HG03558 (cell line): ENCODE measurements at regions not wholly inside any gene's neighbourhood (a gene's known extent, or its start where the extent isn't known, plus 50 kb on each side); places are given as distances from the start of the nearest gene placed in this dataset.
A peak's percentile ranks its signal among the peaks of the same experiment; 100 is the strongest.

Experiments
- ATAC-seq: cut with Tn5 transposase; IDR thresholded peaks from one replicate; pipeline ENCODE4 v1.9.1; 2021; ENCODE audit warnings: moderate number of reproducible peaks; ENCODE audit not compliant: unreplicated experiment; ENCODE audit errors: extremely low read depth

- no peak for ATAC-seq
These were observed 238.3 kb upstream of the KLF12 start for GRCh38 chr13:74372511-74372910.

DNA sequence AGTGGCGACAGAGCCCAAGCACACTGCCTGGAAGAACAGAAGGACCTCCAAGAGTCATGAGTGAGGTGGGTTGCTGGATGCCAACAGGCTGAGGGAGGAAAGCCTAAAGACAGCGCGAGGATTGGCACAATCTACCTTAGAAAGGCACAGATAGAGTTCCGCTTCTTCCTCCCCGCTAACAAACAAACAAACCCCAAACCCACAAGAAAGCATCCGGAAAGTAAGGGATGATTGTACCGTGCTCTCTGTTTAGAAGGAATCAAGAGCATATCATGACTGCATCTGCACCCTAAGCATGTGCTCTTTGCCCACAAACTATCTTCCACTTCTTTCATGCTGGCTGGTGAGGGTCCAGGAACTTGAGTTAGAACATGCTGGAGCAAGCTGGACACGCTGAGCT is 233.0 kb upstream of the KLF12 start:
- no peak for ATAC-seq

- no peak for ATAC-seq
These were observed 227.1 kb upstream of the KLF12 start for GRCh38 chr13:74361274-74361673.

GRCh38 chr13:74346960-74347359 is 212.8 kb upstream of the KLF12 start:
- ATAC-seq = no peak

- ATAC-seq = no peak
These were observed 204.1 kb upstream of the KLF12 start for GRCh38 chr13:74338341-74338740.

GRCh38 chr13:74336546-74336945 is 202.3 kb upstream of the KLF12 start:
- ATAC-seq = no peak

- ATAC-seq = no peak
These were observed 201.2 kb upstream of the KLF12 start for GRCh38 chr13:74335370-74335769.

- ATAC-seq = no peak
These were observed 195.8 kb upstream of the KLF12 start for GRCh38 chr13:74329962-74330361.

DNA sequence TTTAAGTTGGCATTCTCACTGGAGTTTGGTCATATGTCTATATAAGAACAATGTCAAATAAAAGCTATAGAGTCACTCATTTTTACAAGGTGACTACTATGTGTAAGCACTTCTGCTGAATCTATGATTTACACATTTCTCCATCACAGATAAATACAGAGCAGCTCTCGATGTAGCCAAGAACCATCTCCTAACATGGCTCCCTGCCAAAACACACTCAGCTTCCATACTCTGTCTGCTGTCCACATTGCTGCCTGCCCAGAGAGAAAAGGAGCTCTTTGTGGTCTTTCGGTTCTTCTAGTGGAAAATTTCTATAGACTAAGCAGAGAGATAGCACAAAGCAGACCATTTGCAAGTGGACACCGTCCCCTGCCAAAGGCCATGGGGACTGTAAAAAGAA is 190.9 kb upstream of the KLF12 start:
- no peak for ATAC-seq

GRCh38 chr13:74324338-74324737 is 190.1 kb upstream of the KLF12 start:
- no peak for ATAC-seq

GRCh38 chr13:74322562-74322961 is 188.4 kb upstream of the KLF12 start:
- ATAC-seq = no peak

DNA sequence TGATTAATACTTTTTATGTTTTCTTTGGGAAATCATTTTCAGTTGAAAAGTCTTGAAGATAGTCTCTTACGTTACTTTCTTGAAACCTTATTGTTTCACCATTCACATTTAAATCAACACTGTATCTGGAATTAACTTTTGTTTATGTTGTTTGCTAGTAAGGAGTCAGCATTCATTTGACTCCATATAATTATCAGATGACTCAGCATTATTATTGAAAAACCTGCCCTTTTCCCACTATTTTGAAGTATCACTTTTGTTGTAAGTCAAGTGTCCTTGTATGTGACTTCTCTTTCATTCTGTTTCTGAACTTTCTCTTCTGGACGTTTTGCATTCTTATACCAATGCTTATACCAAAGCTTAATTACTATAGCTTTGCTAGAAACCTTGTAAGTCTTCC is 186.1 kb upstream of the KLF12 start:
- ATAC-seq = no peak

- no peak for ATAC-seq
These were observed 182.3 kb upstream of the KLF12 start for GRCh38 chr13:74316547-74316946.

GRCh38 chr13:74306496-74306895 is 172.3 kb upstream of the KLF12 start:
- no peak for ATAC-seq

- ATAC-seq = no peak
These were observed 171.7 kb upstream of the KLF12 start for GRCh38 chr13:74305876-74306275.

GRCh38 chr13:74301258-74301935 is 167.2 kb upstream of the KLF12 start:
- ATAC-seq = no peak

GRCh38 chr13:74300162-74300561 is 166.0 kb upstream of the KLF12 start:
- no peak for ATAC-seq

DNA sequence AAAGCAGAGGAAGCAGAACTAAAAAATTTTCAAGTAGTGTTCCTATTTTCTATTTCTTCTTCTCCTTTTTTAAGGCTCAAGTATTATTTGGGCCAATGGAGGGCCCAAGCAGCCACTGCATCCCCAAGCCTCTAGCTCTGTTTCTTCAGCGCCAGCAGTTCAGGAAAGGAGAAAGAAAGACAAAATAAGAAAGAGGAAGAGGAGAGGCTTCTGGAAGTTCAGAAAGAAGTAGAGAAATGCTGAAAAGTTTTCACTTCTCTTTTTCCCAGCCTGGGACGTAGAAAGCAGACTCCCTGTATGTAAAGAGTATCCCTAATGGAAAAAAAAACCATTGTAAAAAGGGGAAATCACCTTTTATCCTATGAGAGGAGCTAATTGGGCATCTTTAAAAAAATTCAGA is 165.5 kb upstream of the KLF12 start:
- ATAC-seq = no peak

DNA sequence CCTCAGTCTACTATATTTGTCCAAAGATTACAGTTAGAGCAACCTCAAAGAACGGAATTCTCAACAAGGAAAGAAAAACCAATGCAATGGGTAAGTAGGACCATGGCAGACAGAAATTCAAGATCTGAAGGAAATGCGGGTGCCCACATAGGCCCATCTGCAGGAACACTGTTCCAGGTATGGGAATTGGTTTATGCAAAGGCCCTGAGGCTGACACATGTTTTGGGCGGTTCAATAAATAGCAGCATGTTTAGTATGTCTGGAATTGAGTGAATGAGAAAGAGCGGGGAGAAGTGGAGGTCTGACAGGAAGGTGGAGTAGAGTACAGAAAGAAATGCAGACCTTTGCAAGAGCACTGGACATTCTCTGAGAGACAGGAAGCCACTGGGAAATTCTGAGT is 164.7 kb upstream of the KLF12 start:
- no peak for ATAC-seq

GRCh38 chr13:74289861-74290773 is 155.9 kb upstream of the KLF12 start:
- peak; percentile 67 for ATAC-seq

- no peak for ATAC-seq
These were observed 154.9 kb upstream of the KLF12 start for GRCh38 chr13:74289107-74289506.
